GM12891 (cell line): ENCODE measurements at regions not wholly inside any gene's neighbourhood (a gene's known extent, or its start where the extent isn't known, plus 50 kb on each side); places are given as distances from the start of the nearest gene placed in this dataset.

Experiments used
- POLR2A ChIP-seq: IDR thresholded peaks from 2 replicates; pipeline ENCODE4 v1.6.1; 2011; ENCODE audit warnings: low read depth, low read length, control low read depth
- POLR2AphosphoS5 ChIP-seq: IDR thresholded peaks from 2 replicates; pipeline ENCODE4 v1.6.1; 2011; ENCODE audit warnings: low read depth, low read length, control low read depth
- POU2F2 ChIP-seq: IDR thresholded peaks from 2 replicates; pipeline ENCODE4 v1.6.1; 2011; ENCODE audit warnings: low read depth, mild to moderate bottlenecking, control low read depth, low read length, moderate library complexity
- SPI1 ChIP-seq: IDR thresholded peaks from 2 replicates; pipeline ENCODE4 v1.6.1; 2011; ENCODE audit warnings: low read depth, low read length, control low read depth
- TAF1 ChIP-seq: IDR thresholded peaks from 2 replicates; pipeline ENCODE4 v1.6.1; 2011; ENCODE audit warnings: low read depth, low read length, control low read depth

GRCh38 chrX:12011075-12011474, 127.2 kb upstream of the FRMPD4 start:
- TF ChIP-seq TAF1 (no peak), POLR2AphosphoS5 (no peak), POLR2A (no peak), SPI1 (no peak), POU2F2 (no peak)
